ENCODE measurements at regions not wholly inside any gene's neighbourhood (a gene's known extent, or its start where the extent isn't known, plus 50 kb on each side); places are given as distances from the start of the nearest gene placed in this dataset.
A peak's percentile ranks its signal among the peaks of the same experiment; 100 is the strongest.
"Not testable (repeated sequence)": the region's sequence is repeated elsewhere in the genome, so short reads cannot be mapped to it uniquely, and the experiment has no call there.

DNA sequence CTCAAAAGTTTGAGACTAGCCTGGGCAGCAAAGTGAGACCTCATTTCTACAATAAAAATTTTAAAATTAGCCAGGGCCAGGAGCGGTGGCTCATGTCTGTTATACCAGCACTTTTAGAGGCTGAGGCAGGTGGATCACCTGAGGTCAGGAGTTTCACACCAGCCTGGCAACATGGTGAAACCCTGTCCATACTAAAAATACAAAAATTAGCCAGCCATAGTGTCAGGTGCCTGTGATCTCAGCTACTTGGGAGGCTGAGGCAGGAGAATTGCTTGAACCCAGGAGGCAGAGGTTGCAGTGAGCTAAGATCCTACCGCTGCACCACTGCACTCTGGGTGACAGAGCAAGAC lies 85.1 kb upstream of the MAP4 start:
- 97 to 100% methylated on average over 2 of the region's 2 CpGs for WGBS, 2 donors
- not testable (repeated sequence) for H3K36me3 ChIP-seq; ATAC-seq (ENCODE audit: low FRiP score in 2 of 2); H3K4me1 ChIP-seq; H3K4me3 ChIP-seq; DNase-seq; H3K27ac ChIP-seq; H3K9me3 ChIP-seq; H3K27me3 ChIP-seq

- Histone ChIP-seq H3K27ac (no peak overlapping the region), H3K36me3 (no peaks in the 10 kb centered on the region), H3K27me3 (no peaks in the 10 kb centered on the region), H3K4me1 (peaks cover 2 to 17% (median 7%) of the 10 kb centered on the region in 4 donors), H3K9me3 (no peaks in the 10 kb centered on the region), H3K4me3 (no peak overlapping the region)
- WGBS, 2 donors = 47 to 97% methylated on average over 2 of the region's 2 CpGs
- DNase-seq = no peak
- TF ChIP-seq, protein P1, sequence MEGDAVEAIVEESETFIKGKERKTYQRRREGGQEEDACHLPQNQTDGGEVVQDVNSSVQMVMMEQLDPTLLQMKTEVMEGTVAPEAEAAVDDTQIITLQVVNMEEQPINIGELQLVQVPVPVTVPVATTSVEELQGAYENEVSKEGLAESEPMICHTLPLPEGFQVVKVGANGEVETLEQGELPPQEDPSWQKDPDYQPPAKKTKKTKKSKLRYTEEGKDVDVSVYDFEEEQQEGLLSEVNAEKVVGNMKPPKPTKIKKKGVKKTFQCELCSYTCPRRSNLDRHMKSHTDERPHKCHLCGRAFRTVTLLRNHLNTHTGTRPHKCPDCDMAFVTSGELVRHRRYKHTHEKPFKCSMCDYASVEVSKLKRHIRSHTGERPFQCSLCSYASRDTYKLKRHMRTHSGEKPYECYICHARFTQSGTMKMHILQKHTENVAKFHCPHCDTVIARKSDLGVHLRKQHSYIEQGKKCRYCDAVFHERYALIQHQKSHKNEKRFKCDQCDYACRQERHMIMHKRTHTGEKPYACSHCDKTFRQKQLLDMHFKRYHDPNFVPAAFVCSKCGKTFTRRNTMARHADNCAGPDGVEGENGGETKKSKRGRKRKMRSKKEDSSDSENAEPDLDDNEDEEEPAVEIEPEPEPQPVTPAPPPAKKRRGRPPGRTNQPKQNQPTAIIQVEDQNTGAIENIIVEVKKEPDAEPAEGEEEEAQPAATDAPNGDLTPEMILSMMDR (IDR thresholded peaks at IDR 0.05) = no peak
- TF ChIP-seq POLR2AphosphoS5 (IDR thresholded peaks at IDR 0.05) = no peak
- TF ChIP-seq POLR2A (IDR thresholded peaks at IDR 0.05) = no peak
- TF ChIP-seq EP300 (IDR thresholded peaks at IDR 0.05) = no peak
- ATAC-seq (ENCODE audit: low FRiP score in 2 of 2) = no peak
Measured at GRCh38 chr3:48092270-48092669, 76.1 kb upstream of the MAP4 start.

DNA sequence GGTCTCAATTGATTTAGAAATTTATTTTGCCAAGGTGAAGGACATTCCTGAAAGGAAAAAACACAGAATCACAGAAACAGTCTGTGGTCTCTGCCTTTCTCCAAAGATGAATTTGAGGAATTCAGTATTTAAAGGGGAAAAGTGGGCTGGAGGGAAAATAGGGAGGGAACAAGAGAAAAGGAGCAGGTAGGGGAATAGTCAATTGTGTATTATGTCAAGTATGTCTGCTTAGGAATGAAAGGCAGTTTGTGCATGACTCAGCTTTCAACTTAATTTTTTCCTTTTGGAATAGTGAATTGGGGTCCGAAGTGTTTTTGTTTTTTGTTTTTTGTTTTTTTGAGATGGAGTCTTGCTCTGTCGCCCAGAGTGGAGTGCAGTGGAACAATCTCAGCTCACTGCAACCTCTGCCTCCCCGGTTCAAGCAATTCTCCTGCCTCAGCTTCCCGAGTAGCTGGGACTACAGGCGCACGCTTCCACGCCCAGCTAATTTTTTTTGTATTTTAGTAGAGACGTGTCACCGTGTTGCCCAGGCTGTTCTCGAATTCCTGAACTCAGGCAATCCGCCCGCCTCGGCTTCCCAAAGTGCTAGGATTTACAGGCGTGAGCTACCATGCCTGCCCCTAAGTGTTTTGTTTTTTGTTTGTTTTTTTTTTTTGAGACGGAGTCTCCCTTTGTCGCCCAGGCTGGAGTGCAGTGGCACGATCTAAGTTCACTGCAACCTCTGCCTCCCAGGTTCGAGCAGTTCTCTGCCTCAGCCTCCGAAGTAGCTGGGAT lies 74.1 kb upstream of the MAP4 start:
- Histone ChIP-seq H3K4me1 (peaks cover 15 to 36% (median 26%) of the 10 kb centered on the region in 4 donors), H3K27ac (no peak overlapping the region), H3K9me3 (no peaks in the 10 kb centered on the region), H3K4me3 (no peak overlapping the region), H3K27me3 (no peaks in the 10 kb centered on the region), H3K36me3 (no peaks in the 10 kb centered on the region)
- no peak for DNase-seq
- TF ChIP-seq POLR2A (IDR thresholded peaks at IDR 0.05) (no peak), POLR2AphosphoS5 (IDR thresholded peaks at IDR 0.05) (no peak), EP300 (IDR thresholded peaks at IDR 0.05) (no peak)
- TF ChIP-seq, protein P1 (IDR thresholded peaks at IDR 0.05) = no peak
- WGBS, 2 donors = 90 to 93% methylated on average over 19 of the region's 19 CpGs
- no peak for ATAC-seq (ENCODE audit: low FRiP score in 2 of 2)

GRCh38 chr3:48088749-48089466 lies 72.7 kb upstream of the MAP4 start:
- H3K27ac ChIP-seq = peak overlapping the region; percentile 90 to 98 (median 95)
- no peaks in the 10 kb centered on the region for H3K27me3 ChIP-seq
- DNase-seq (peak; percentile 97 to 100), ATAC-seq (ENCODE audit: low FRiP score in 2 of 2) (peak; percentile 97 to 98)
- TF ChIP-seq POLR2A (IDR thresholded peaks at IDR 0.05) (peak in 3 of 4 donors; percentile 82 to 92 (median 87)), EP300 (IDR thresholded peaks at IDR 0.05) (peak in 1 of 4 donors; percentile 24), POLR2AphosphoS5 (IDR thresholded peaks at IDR 0.05) (peak; percentile 79 to 90)
- TF ChIP-seq, protein P1 (IDR thresholded peaks at IDR 0.05) = peak in 5 of 6 experiments; percentile 4 to 54 (median 17)
- no peaks in the 10 kb centered on the region for H3K9me3 ChIP-seq
- H3K36me3 ChIP-seq = peaks cover 0 to 4% (median 0%) of the 10 kb centered on the region in 4 donors
- peak overlapping the region; percentile 89 to 97 (median 92) for H3K4me3 ChIP-seq
- peaks cover 21 to 46% (median 28%) of the 10 kb centered on the region in 4 donors for H3K4me1 ChIP-seq
- 0 to 1% methylated on average over 29 to 30 of the region's 79 CpGs for WGBS, 2 donors

DNA sequence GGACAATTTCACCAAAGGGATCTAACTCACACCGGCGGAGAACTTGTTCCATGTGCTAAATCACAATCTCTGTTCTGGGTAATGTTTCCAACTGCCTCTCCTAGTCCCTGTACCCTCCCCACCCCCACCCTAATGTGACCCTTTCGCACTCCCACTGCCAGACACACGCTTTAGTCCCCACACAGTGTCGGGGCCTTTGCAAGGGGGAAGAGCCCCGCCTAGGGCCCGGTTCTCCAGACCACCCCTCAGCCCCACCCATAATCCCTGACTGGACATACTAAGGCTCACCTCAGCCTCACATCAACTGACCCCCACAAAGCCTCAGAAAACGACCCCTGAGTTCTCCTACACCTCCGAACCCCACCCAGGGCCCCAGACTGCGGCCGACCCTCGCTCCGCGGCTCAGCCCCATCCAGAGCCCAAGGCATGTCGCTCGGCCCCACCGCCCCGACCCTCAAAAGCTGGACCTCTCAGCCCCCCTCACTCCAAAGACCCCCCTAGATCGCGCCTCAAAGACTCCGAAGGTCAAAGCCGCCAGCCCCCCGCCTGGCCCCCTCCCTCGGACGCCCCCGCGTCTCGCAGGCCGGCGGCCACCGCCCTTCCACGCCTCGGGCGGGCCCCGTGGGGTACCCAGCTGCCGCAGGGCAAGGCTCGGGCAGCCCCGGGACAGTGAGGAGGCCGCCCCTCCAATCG lies 72.0 kb upstream of the MAP4 start:
- H3K27ac ChIP-seq = peak overlapping the region; percentile 90 to 98 (median 95)
- H3K4me3 ChIP-seq = peak overlapping the region; percentile 89 to 97 (median 92)
- DNase-seq (no peak), ATAC-seq (ENCODE audit: low FRiP score in 2 of 2) (peak in 1 of 2 donors; percentile 38)
- no peaks in the 10 kb centered on the region for H3K27me3 ChIP-seq
- peaks cover 21 to 46% (median 28%) of the 10 kb centered on the region in 4 donors for H3K4me1 ChIP-seq
- 0% methylated on average over 13 to 19 of the region's 40 CpGs for WGBS, 2 donors
- no peak for TF ChIP-seq POLR2AphosphoS5 (IDR thresholded peaks at IDR 0.05)
- no peak for TF ChIP-seq EP300 (IDR thresholded peaks at IDR 0.05)
- TF ChIP-seq, protein P1 (IDR thresholded peaks at IDR 0.05) = no peak
- TF ChIP-seq POLR2A (IDR thresholded peaks at IDR 0.05) = no peak
- no peaks in the 10 kb centered on the region for H3K9me3 ChIP-seq
- H3K36me3 ChIP-seq = peaks cover 0 to 8% (median 0%) of the 10 kb centered on the region in 4 donors
